SK-N-SH (cell line): ENCODE measurements at regions not wholly inside any gene's neighbourhood (a gene's known extent, or its start where the extent isn't known, plus 50 kb on each side); places are given as distances from the start of the nearest gene placed in this dataset.

ENCODE experiments used
- CTCF ChIA-PET: fragments of 300-600, 350-600 bp; formaldehyde crosslinking; extraction: SDS; loops from one replicate; lab custom pipeline; 2021; lab: Yijun Ruan, JAX
- POLR2A ChIA-PET: fragments of 350-600 bp; sonication (Branson Sonifier 250); formaldehyde crosslinking; extraction: SDS; loops from one replicate; lab custom pipeline; 2020; ENCODE audit warnings: antibody characterized with exemption, inconsistent platforms; lab: Yijun Ruan, JAX
- DNase-seq: peaks from one replicate; pipeline ENCODE4 v3.0.0; 2012
- H2AFZ ChIP-seq: fragments of 200-600 bp; sonication (generic); 2 replicates; pipeline ENCODE4 v1.8.1; 2016; ENCODE audit warnings: antibody characterized with exemption, mild to moderate bottlenecking, low read depth
- H3F3A ChIP-seq: fragments of 200-600 bp; sonication (generic); replicated peaks from 2 replicates; pipeline ENCODE3; 2016; ENCODE audit warnings: antibody characterized with exemption, mild to moderate bottlenecking; ENCODE audit not compliant: insufficient read depth
- H3K27ac ChIP-seq, 2 experiments: fragments of 200-500 bp in 1 of 2; fragments of 200-600 bp in 1 of 2; sonication (Bioruptor generic) in 1 of 2; sonication (generic), shearing (Covaris generic) in 1 of 2; 2 replicates each; pipeline versions ENCODE4 v1.5.1 to v1.6.1; 2014 to 2016; ENCODE audit warnings: low read depth in 2 of 2, inconsistent platforms in 1 of 2, low read length in 1 of 2, mild to moderate bottlenecking in 1 of 2, mixed read lengths in 1 of 2
- H3K27me3 ChIP-seq: fragments of 200-600 bp; sonication (generic), shearing (Covaris generic); 2 replicates; pipeline ENCODE4 v1.6.1; 2016; ENCODE audit warnings: mixed run types; ENCODE audit not compliant: insufficient read depth
- H3K36me3 ChIP-seq, 2 experiments: fragments of 200-500 bp in 1 of 2; fragments of 200-600 bp in 1 of 2; sonication (Bioruptor generic) in 1 of 2; sonication (generic) in 1 of 2; replicated peaks in 1 of 2; 2 replicates each; pipeline versions ENCODE3 to v1.5.1; 2014 to 2016; ENCODE audit warnings: low read length in 1 of 2, mild to moderate bottlenecking in 1 of 2; ENCODE audit not compliant: insufficient read depth in 2 of 2, control insufficient read depth in 1 of 2
- H3K4me1 ChIP-seq, 2 experiments: fragments of 200-500 bp in 1 of 2; fragments of 200-600 bp in 1 of 2; sonication (Bioruptor generic) in 1 of 2; sonication (generic), shearing (Covaris generic) in 1 of 2; 2 replicates each; pipeline versions ENCODE4 v1.5.1 to v1.6.1; 2014 to 2016; ENCODE audit warnings: low read depth in 1 of 2, low read length in 1 of 2, mixed run types in 1 of 2; ENCODE audit not compliant: insufficient read depth in 2 of 2, control insufficient read depth in 1 of 2
- H3K4me2 ChIP-seq: fragments of 200-600 bp; sonication (generic), shearing (Covaris generic); 2 replicates; pipeline ENCODE4 v1.6.1; 2017; ENCODE audit warnings: mixed run types
- H3K4me3 ChIP-seq, 2 experiments: fragments of 200-500 bp in 1 of 2; fragments of 200-600 bp in 1 of 2; sonication (Bioruptor generic) in 1 of 2; sonication (generic), shearing (Covaris generic) in 1 of 2; 2 replicates each; pipeline versions ENCODE4 v1.5.1 to v1.8.1; 2014 to 2016; ENCODE audit warnings: low read depth in 2 of 2, inconsistent platforms in 1 of 2, low read length in 1 of 2, mild to moderate bottlenecking in 1 of 2, mixed read lengths in 1 of 2, moderate library complexity in 1 of 2
- H3K79me2 ChIP-seq: fragments of 200-600 bp; sonication (generic); 2 replicates; pipeline ENCODE4 v1.8.1; 2017; ENCODE audit warnings: mild to moderate bottlenecking; ENCODE audit not compliant: insufficient read depth
- H3K9ac ChIP-seq: fragments of 200-600 bp; sonication (generic); 2 replicates; pipeline ENCODE4 v1.6.1; 2017; ENCODE audit warnings: mixed run types
- H3K9me2 ChIP-seq: fragments of 200-600 bp; sonication (generic); 2 replicates; pipeline ENCODE4 v1.6.1; 2017; ENCODE audit warnings: mixed run types
- H3K9me3 ChIP-seq: fragments of 200-600 bp; sonication (generic); 2 replicates; pipeline ENCODE4 v1.6.1; 2017; ENCODE audit warnings: mixed run types, mild to moderate bottlenecking, moderate library complexity
- H4K20me1 ChIP-seq: fragments of 200-600 bp; sonication (generic); 2 replicates; pipeline ENCODE4 v1.6.1; 2017; ENCODE audit warnings: mild to moderate bottlenecking, mixed run types; ENCODE audit not compliant: insufficient read depth
- CHD2 ChIP-seq: fragments of 150-350 bp; IDR thresholded peaks from 2 replicates; pipeline ENCODE4 v1.6.1; 2018; ENCODE audit warnings: low read length; ENCODE audit not compliant: partially characterized antibody
- ELF1 ChIP-seq: IDR thresholded peaks from 2 replicates; pipeline ENCODE4 v1.4.0; 2012
- FOXJ3 ChIP-seq: sonication (generic); formaldehyde crosslinking; IDR thresholded peaks from 2 replicates; pipeline ENCODE4 v1.5.1; 2020; ENCODE audit warnings: mild to moderate bottlenecking, missing genetic modification reagents
- GABPA ChIP-seq: IDR thresholded peaks from 2 replicates; pipeline ENCODE4 v1.4.0; 2012; ENCODE audit warnings: low read depth, mild to moderate bottlenecking
- GATA2 ChIP-seq: sonication (generic); formaldehyde crosslinking; IDR thresholded peaks from 2 replicates; pipeline ENCODE4 v1.5.0; 2020; ENCODE audit warnings: mild to moderate bottlenecking, missing genetic modification reagents
- MAX ChIP-seq: IDR thresholded peaks from 2 replicates; pipeline ENCODE4 v1.4.0; 2012; ENCODE audit warnings: low read depth
- MXI1 ChIP-seq: IDR thresholded peaks from 2 replicates; pipeline ENCODE4 v1.6.1; 2012; ENCODE audit warnings: mild to moderate bottlenecking, low read depth, low read length, improper control_type of control experiment
- NRF1 ChIP-seq: IDR thresholded peaks from 2 replicates; pipeline ENCODE4 v1.6.1; 2012; ENCODE audit warnings: low read depth, mild to moderate bottlenecking, low read length
- POLR2AphosphoS5 ChIP-seq: IDR thresholded peaks from 2 replicates; pipeline ENCODE4 v1.6.1; 2012; ENCODE audit warnings: low read depth, low read length
- RAD21 ChIP-seq: IDR thresholded peaks from 2 replicates; pipeline ENCODE4 v1.6.1; 2012; ENCODE audit warnings: mild to moderate bottlenecking, low read length
- RFX5 ChIP-seq: IDR thresholded peaks from 2 replicates; pipeline ENCODE4 v1.6.1; 2012; ENCODE audit warnings: mild to moderate bottlenecking, improper control_type of control experiment, low read length
- RXRA ChIP-seq: IDR thresholded peaks from 2 replicates; pipeline ENCODE4 v1.4.0; 2012; ENCODE audit warnings: low read depth, mild to moderate bottlenecking, borderline replicate concordance
- SMC3 ChIP-seq: IDR thresholded peaks from 2 replicates; pipeline ENCODE4 v1.6.1; 2012; ENCODE audit warnings: low read depth, low read length, improper control_type of control experiment
- TEAD4 ChIP-seq: IDR thresholded peaks from 2 replicates; pipeline ENCODE4 v1.4.0; 2012; ENCODE audit warnings: mild to moderate bottlenecking, borderline replicate concordance; ENCODE audit not compliant: insufficient read depth
- ZBTB33 ChIP-seq: IDR thresholded peaks from 2 replicates; pipeline ENCODE4 v1.4.0; 2012; ENCODE audit warnings: low read depth, borderline replicate concordance
- WGBS: methylation state at CpG from one replicate; pipeline ENCODE4 v1.1.6; 2017; ENCODE audit warnings: low lambda C conversion rate; 5-methylcytosine and 5-hydroxymethylcytosine counted together
- TF ChIP-seq, protein P1 (sequence below): fragments of 150-350 bp; IDR thresholded peaks from 2 replicates; pipeline ENCODE4 v1.6.1; 2016; ENCODE audit warnings: mild to moderate bottlenecking, low read depth, low read length

DNA sequence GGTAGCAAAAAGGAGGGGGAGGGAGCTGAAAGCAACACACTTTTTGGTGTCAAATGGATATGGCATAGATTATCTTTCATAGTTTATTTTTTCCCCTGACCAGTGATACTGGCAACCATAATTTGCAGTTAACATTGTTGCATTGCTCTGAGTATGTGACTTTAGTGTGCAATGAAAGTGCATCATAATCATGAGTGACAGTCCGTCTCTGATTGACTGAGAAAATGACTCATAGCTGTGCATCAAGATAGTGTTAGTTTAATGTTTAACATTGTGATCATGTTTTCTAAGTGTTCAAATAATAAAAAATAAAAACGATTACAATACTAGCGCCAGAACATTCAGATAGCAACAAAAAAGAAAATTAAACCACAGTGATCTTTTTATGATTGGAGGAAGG lies 952.4 kb upstream of the TENM4 start (continued):
- TF ChIP-seq MAX (no peak), RFX5 (no peak), CHD2 (no peak), NRF1 (no peak)
- TF ChIP-seq, protein P1, sequence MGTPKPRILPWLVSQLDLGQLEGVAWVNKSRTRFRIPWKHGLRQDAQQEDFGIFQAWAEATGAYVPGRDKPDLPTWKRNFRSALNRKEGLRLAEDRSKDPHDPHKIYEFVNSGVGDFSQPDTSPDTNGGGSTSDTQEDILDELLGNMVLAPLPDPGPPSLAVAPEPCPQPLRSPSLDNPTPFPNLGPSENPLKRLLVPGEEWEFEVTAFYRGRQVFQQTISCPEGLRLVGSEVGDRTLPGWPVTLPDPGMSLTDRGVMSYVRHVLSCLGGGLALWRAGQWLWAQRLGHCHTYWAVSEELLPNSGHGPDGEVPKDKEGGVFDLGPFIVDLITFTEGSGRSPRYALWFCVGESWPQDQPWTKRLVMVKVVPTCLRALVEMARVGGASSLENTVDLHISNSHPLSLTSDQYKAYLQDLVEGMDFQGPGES = no peak

GRCh38 chr11:80390505-80390904 lies 949.7 kb upstream of the TENM4 start:
- Histone ChIP-seq H3K4me1 (no peaks in the 10 kb centered on the region), H3F3A (no peaks in the 10 kb centered on the region), H3K79me2 (no peaks in the 10 kb centered on the region), H3K4me2 (no peak overlapping the region), H3K4me3 (no peak overlapping the region), H3K27ac (no peak overlapping the region), H3K9me3 (no peaks in the 10 kb centered on the region), H3K27me3 (no peaks in the 10 kb centered on the region), H3K9ac (no peak overlapping the region), H3K9me2 (no peaks in the 10 kb centered on the region), H3K36me3 (no peaks in the 10 kb centered on the region), H4K20me1 (no peaks in the 10 kb centered on the region), H2AFZ (no peak overlapping the region)
- ChIA-PET CTCF (no interaction called here), POLR2A (no interaction called here)
- no peak for DNase-seq
- 4% methylated on average over 2 of the region's 2 CpGs for WGBS
- TF ChIP-seq FOXJ3 (CRISPR knock-in tag) (no peak), ELF1 (no peak), ZBTB33 (no peak), RXRA (no peak), GABPA (no peak), RFX5 (no peak), POLR2AphosphoS5 (no peak), TEAD4 (no peak), GATA2 (CRISPR knock-in tag) (no peak), MXI1 (no peak), SMC3 (no peak), RAD21 (no peak), CHD2 (no peak)
